ENCODE measurements at regions not wholly inside any gene's neighbourhood (a gene's known extent, or its start where the extent isn't known, plus 50 kb on each side); places are given as distances from the start of the nearest gene placed in this dataset.

- Mint-ChIP-seq H3K9me3 (no peaks in the 10 kb centered on the region), H3K36me3 (no peaks in the 10 kb centered on the region), H3K4me3 (no peak overlapping the region), H3K4me1 (peaks cover 27% of the 10 kb centered on the region), H3K27ac (no peak overlapping the region), H3K27me3 (ENCODE audit: insufficient read depth, low read depth) (peaks cover 21% of the 10 kb centered on the region)
- Histone ChIP-seq H3K9ac (no peak overlapping the region), H2AFZ (replicated peaks) (no peak overlapping the region), H3K27ac (no peak overlapping the region), H3K4me2 (no peak overlapping the region), H3K79me2 (ENCODE audit: low read depth) (no peaks in the 10 kb centered on the region), H4K20me1 (ENCODE audit: low read depth) (peaks cover 10% of the 10 kb centered on the region), H3K9me3 (ENCODE audit: low read depth) (no peaks in the 10 kb centered on the region), H3K4me3 (no peak overlapping the region), H3K4me1 (peaks cover 48% of the 10 kb centered on the region), H3K27me3 (peaks cover 6% of the 10 kb centered on the region), H3F3A (ENCODE audit: low read depth) (peaks cover 15% of the 10 kb centered on the region), H3K36me3 (no peaks in the 10 kb centered on the region)
- TF ChIP-seq, protein P1, sequence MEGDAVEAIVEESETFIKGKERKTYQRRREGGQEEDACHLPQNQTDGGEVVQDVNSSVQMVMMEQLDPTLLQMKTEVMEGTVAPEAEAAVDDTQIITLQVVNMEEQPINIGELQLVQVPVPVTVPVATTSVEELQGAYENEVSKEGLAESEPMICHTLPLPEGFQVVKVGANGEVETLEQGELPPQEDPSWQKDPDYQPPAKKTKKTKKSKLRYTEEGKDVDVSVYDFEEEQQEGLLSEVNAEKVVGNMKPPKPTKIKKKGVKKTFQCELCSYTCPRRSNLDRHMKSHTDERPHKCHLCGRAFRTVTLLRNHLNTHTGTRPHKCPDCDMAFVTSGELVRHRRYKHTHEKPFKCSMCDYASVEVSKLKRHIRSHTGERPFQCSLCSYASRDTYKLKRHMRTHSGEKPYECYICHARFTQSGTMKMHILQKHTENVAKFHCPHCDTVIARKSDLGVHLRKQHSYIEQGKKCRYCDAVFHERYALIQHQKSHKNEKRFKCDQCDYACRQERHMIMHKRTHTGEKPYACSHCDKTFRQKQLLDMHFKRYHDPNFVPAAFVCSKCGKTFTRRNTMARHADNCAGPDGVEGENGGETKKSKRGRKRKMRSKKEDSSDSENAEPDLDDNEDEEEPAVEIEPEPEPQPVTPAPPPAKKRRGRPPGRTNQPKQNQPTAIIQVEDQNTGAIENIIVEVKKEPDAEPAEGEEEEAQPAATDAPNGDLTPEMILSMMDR (IDR thresholded peaks at IDR 0.05) = no peak
- TF ChIP-seq EZH2phosphoT487 (IDR thresholded peaks at IDR 0.05) (no peak), EZH2 (IDR thresholded peaks at IDR 0.05) (no peak)
- DNase-seq (ENCODE audit: low spot score) = no peak
Measured at GRCh38 chr15:77812664-77813063, 180.0 kb upstream of the LINGO1 start.

DNA sequence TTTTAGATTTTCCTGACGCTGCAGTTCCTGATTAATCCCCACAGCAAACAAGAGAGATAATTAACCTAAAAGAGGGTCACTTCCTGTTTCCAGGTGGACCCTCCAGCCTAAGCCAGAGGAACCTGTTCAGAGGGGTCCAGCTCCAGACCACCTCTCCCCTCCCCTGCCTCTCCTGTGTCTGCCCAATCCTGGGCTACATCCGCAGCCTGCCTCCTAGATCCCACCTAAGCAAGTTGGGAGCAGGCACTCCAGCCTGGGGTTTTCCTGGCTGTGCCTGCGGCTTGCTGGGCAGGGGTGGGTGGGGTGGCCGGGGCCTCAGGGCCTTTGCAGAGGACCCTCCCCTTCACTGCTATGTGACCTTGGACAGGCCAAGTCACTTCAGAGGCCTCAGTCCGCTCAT, 178.6 kb upstream of the LINGO1 start:
- TF ChIP-seq EZH2phosphoT487 (IDR thresholded peaks at IDR 0.05) = no peak
- TF ChIP-seq EZH2 (IDR thresholded peaks at IDR 0.05) = no peak
- TF ChIP-seq, protein P1 (IDR thresholded peaks at IDR 0.05) = no peak
- Histone ChIP-seq H3K27me3 (no peaks in the 10 kb centered on the region), H3K79me2 (ENCODE audit: low read depth) (no peaks in the 10 kb centered on the region), H2AFZ (replicated peaks) (no peak overlapping the region), H3K27ac (no peak overlapping the region), H3K9me3 (ENCODE audit: low read depth) (no peaks in the 10 kb centered on the region), H3K9ac (no peak overlapping the region), H3F3A (ENCODE audit: low read depth) (peaks cover 4% of the 10 kb centered on the region), H3K36me3 (no peaks in the 10 kb centered on the region), H3K4me2 (no peak overlapping the region), H4K20me1 (ENCODE audit: low read depth) (no peaks in the 10 kb centered on the region), H3K4me3 (no peak overlapping the region), H3K4me1 (peaks cover 35% of the 10 kb centered on the region)
- Mint-ChIP-seq H3K36me3 (no peaks in the 10 kb centered on the region), H3K4me1 (peaks cover 17% of the 10 kb centered on the region), H3K9me3 (no peaks in the 10 kb centered on the region), H3K27ac (no peak overlapping the region), H3K27me3 (ENCODE audit: insufficient read depth, low read depth) (peaks cover 13% of the 10 kb centered on the region), H3K4me3 (no peak overlapping the region)
- DNase-seq (ENCODE audit: low spot score) = no peak

DNA sequence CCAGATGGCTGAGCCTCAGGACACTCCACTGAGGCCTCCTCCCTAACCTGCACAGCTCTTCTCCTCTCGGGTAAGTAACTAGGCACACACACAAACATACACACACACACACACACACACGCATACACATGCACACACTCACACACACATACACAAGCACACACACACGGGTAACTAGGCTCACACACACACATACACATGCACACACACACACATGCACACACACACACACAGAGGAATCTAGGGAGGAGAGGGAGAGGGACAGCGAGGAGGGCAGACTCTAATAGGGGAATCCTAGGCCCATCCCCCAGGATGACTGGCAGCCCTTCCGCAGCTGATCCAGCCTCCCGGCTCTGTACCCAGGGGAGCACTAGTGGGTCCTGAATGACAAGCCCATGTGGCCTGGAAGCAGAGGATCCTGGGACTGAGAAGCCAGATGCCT, 177.4 kb upstream of the LINGO1 start:
- no peaks in the 10 kb centered on the region for H3K36me3 Mint-ChIP-seq
- no peaks in the 10 kb centered on the region for H3K9me3 Mint-ChIP-seq
- no peak for TF ChIP-seq EZH2 (IDR thresholded peaks at IDR 0.05)
- TF ChIP-seq, protein P1 (IDR thresholded peaks at IDR 0.05) = no peak
- TF ChIP-seq EZH2phosphoT487 (IDR thresholded peaks at IDR 0.05) = no peak
- DNase-seq (ENCODE audit: low spot score) = peak; percentile 41
- no peaks in the 10 kb centered on the region for H3K27me3 ChIP-seq
- H3K9ac ChIP-seq = no peak overlapping the region
- no peak overlapping the region for H3K4me2 ChIP-seq
- peaks cover 4% of the 10 kb centered on the region for H3F3A ChIP-seq (ENCODE audit: low read depth)
- peak overlapping the region; percentile 14 for H3K27ac Mint-ChIP-seq
- H3K4me1 Mint-ChIP-seq = peaks cover 17% of the 10 kb centered on the region
- H2AFZ ChIP-seq (replicated peaks) = no peak overlapping the region
- no peak overlapping the region for H3K4me3 ChIP-seq
- H3K4me3 Mint-ChIP-seq = no peak overlapping the region
- H3K79me2 ChIP-seq (ENCODE audit: low read depth) = no peaks in the 10 kb centered on the region
- no peaks in the 10 kb centered on the region for H4K20me1 ChIP-seq (ENCODE audit: low read depth)
- H3K9me3 ChIP-seq (ENCODE audit: low read depth) = no peaks in the 10 kb centered on the region
- peaks cover 13% of the 10 kb centered on the region for H3K27me3 Mint-ChIP-seq (ENCODE audit: insufficient read depth, low read depth)
- no peaks in the 10 kb centered on the region for H3K36me3 ChIP-seq
- H3K4me1 ChIP-seq = peaks cover 35% of the 10 kb centered on the region
- no peak overlapping the region for H3K27ac ChIP-seq

Data from neural progenitor cell (in vitro differentiated cells).